Stomach (tissue), 8 donors: ENCODE measurements at regions not wholly inside any gene's neighbourhood (a gene's known extent, or its start where the extent isn't known, plus 50 kb on each side); places are given as distances from the start of the nearest gene placed in this dataset.

Experiments used
- DNase-seq, 2 donors: peaks; one replicate each; pipeline versions ENCODE4 v3.0.0 to v3.0.0-alpha.2; 2013 to 2019
- H3K27ac ChIP-seq, 5 donors: fragments of 200-600 bp in 4 of 5; sonication (generic) in 4 of 5; one replicate each; pipeline ENCODE4 v1.5.1; 2013 to 2019; ENCODE audit warnings: mild to moderate bottlenecking in 1 of 5, moderate library complexity in 1 of 5
- H3K27me3 ChIP-seq, 3 donors: fragments of 200-600 bp; sonication (generic); one replicate each; pipeline ENCODE4 v1.5.1; 2017 to 2019; ENCODE audit warnings: mixed run types in 1 of 3
- H3K36me3 ChIP-seq, 4 donors: fragments of 200-600 bp; sonication (generic); 1 replicate in 3 of 4; 2 replicates in 1 of 4; pipeline ENCODE4 v1.5.1; 2016 to 2019
- H3K4me1 ChIP-seq, 4 donors: fragments of 200-600 bp; sonication (generic); one replicate each; pipeline ENCODE4 v1.5.1; 2016 to 2019
- H3K4me3 ChIP-seq, 4 donors: fragments of 200-600 bp; sonication (generic) in 3 of 4; one replicate each; pipeline ENCODE4 v1.5.1; 2016 to 2019; ENCODE audit warnings: mild to moderate bottlenecking in 1 of 4
- H3K9me3 ChIP-seq, 4 donors: fragments of 200-600 bp; sonication (generic); one replicate each; pipeline ENCODE4 v1.5.1; 2016 to 2019
- EP300 ChIP-seq: sonication (generic); formaldehyde crosslinking; IDR thresholded peaks from one replicate; pipeline ENCODE4 v1.6.1; 2017; ENCODE audit warnings: antibody characterized with exemption
- POLR2A ChIP-seq, 4 donors: fragments of 450-650 bp; IDR thresholded peaks; one replicate each; pipeline ENCODE4 v1.6.1; 2016; ENCODE audit warnings: antibody characterized with exemption in 4 of 4, control low read depth in 2 of 4, mild to moderate bottlenecking in 1 of 4, moderate library complexity in 1 of 4
- POLR2AphosphoS5 ChIP-seq, 3 donors: sonication (generic); formaldehyde crosslinking; IDR thresholded peaks; one replicate each; pipeline ENCODE4 v1.6.1; 2016; ENCODE audit warnings: antibody characterized with exemption in 3 of 3
- WGBS, 5 donors: extraction: QIAGEN DNeasy Blood & Tissue Kit in 3 of 5; methylation state at CpG; one replicate each; pipeline versions ENCODE4 v1.1.5 to v1.1.7; 2013 to 2018; 5-methylcytosine and 5-hydroxymethylcytosine counted together
- intact Hi-C: fragments of 100-400 bp; cut with DNase I; formaldehyde crosslinking; loops from one replicate; pipeline ENCODE4 v1.15.1; 2023; ENCODE audit warnings: low total_unique reads
- TF ChIP-seq, protein P1 (sequence below), 7 experiments: fragments of 450-650 bp in 4 of 7; fragments of 200-600 bp in 3 of 7; sonication (generic) in 3 of 7; IDR thresholded peaks; one replicate each; pipeline ENCODE4 v1.5.1; 2016 to 2019; ENCODE audit warnings: antibody characterized with exemption in 7 of 7, control low read depth in 2 of 7, mild to moderate bottlenecking in 1 of 7
- donor health status: healthy with polysubstance abuse.
- donor health status: Bipolar disorder and iron deficiency.
- donor health status: healthy.

GRCh38 chr9:105083256-105083655 is 155.3 kb upstream of the ABCA1 start:
- intact Hi-C loops: no loop called here
- no peak overlapping the region for H3K27ac ChIP-seq
- peaks cover 0 to 4% (median 0%) of the 10 kb centered on the region in 4 donors for H3K4me1 ChIP-seq
- 41 to 61% (median 50%) methylated on average over 2 of the region's 2 CpGs for WGBS, 5 donors
- DNase-seq: no peak
- no peaks in the 10 kb centered on the region for H3K36me3 ChIP-seq
- no peak for TF ChIP-seq EP300
- TF ChIP-seq, protein P1, sequence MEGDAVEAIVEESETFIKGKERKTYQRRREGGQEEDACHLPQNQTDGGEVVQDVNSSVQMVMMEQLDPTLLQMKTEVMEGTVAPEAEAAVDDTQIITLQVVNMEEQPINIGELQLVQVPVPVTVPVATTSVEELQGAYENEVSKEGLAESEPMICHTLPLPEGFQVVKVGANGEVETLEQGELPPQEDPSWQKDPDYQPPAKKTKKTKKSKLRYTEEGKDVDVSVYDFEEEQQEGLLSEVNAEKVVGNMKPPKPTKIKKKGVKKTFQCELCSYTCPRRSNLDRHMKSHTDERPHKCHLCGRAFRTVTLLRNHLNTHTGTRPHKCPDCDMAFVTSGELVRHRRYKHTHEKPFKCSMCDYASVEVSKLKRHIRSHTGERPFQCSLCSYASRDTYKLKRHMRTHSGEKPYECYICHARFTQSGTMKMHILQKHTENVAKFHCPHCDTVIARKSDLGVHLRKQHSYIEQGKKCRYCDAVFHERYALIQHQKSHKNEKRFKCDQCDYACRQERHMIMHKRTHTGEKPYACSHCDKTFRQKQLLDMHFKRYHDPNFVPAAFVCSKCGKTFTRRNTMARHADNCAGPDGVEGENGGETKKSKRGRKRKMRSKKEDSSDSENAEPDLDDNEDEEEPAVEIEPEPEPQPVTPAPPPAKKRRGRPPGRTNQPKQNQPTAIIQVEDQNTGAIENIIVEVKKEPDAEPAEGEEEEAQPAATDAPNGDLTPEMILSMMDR (IDR thresholded peaks at IDR 0.05): no peak
- TF ChIP-seq POLR2A (IDR thresholded peaks at IDR 0.05): no peak
- TF ChIP-seq POLR2AphosphoS5 (IDR thresholded peaks at IDR 0.05): no peak
- no peak overlapping the region for H3K4me3 ChIP-seq
- no peaks in the 10 kb centered on the region for H3K9me3 ChIP-seq
- H3K27me3 ChIP-seq: no peaks in the 10 kb centered on the region

- H3K9me3 ChIP-seq: peaks cover 0 to 5% (median 2%) of the 10 kb centered on the region in 4 donors
- H3K36me3 ChIP-seq: no peaks in the 10 kb centered on the region
- H3K27me3 ChIP-seq: no peaks in the 10 kb centered on the region
- 34 to 62% (median 52%) methylated on average over 4 of the region's 4 CpGs for WGBS, 5 donors
- DNase-seq: no peak
- H3K4me3 ChIP-seq: no peak overlapping the region
- intact Hi-C loops: no loop called here
- no peak overlapping the region for H3K27ac ChIP-seq
- TF ChIP-seq, protein P1 (IDR thresholded peaks at IDR 0.05): no peak
- TF ChIP-seq EP300 (no peak), POLR2AphosphoS5 (IDR thresholded peaks at IDR 0.05) (no peak), POLR2A (IDR thresholded peaks at IDR 0.05) (no peak)
- H3K4me1 ChIP-seq: peaks cover 0 to 7% (median 0%) of the 10 kb centered on the region in 4 donors
Measured at GRCh38 chr9:105087910-105088898, 156.2 kb upstream of the SLC44A1 start.

DNA sequence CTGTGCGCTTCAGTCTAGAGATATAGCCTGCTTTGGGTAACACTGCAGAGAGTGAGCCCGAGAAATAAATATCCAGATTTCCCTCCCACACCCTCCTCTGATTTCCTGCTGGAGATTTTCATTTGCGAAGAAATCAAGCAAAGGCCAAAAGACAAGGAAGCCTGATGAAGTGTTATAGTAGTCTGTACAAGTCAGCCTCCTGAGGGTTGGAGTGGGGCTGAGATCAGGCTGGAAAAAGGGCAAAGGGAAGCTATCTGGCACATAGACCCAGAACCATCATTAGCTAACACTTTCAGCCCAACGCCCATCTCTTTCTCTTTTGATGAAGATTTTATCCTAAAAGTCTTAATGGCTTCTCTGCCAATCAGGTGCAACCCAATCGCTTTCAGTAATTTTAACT is 154.6 kb upstream of the SLC44A1 start:
- intact Hi-C loops: no loop called here
- H3K36me3 ChIP-seq: no peaks in the 10 kb centered on the region
- H3K27me3 ChIP-seq: no peaks in the 10 kb centered on the region
- peaks cover 0 to 5% (median 2%) of the 10 kb centered on the region in 4 donors for H3K9me3 ChIP-seq
- peaks cover 0 to 7% (median 0%) of the 10 kb centered on the region in 4 donors for H3K4me1 ChIP-seq
- no peak for TF ChIP-seq EP300
- TF ChIP-seq, protein P1 (IDR thresholded peaks at IDR 0.05): no peak
- no peak for TF ChIP-seq POLR2A (IDR thresholded peaks at IDR 0.05)
- TF ChIP-seq POLR2AphosphoS5 (IDR thresholded peaks at IDR 0.05): no peak
- 81 to 93% (median 91%) methylated on average over 5 of the region's 5 CpGs for WGBS, 5 donors
- DNase-seq: no peak
- H3K4me3 ChIP-seq: no peak overlapping the region
- no peak overlapping the region for H3K27ac ChIP-seq

GRCh38 chr9:105091004-105091640 is 153.3 kb upstream of the SLC44A1 start:
- 74 to 82% (median 82%) methylated on average over 4 of the region's 4 CpGs for WGBS, 5 donors
- H3K4me1 ChIP-seq: peaks cover 0 to 7% (median 0%) of the 10 kb centered on the region in 4 donors
- TF ChIP-seq POLR2A (IDR thresholded peaks at IDR 0.05) (no peak), EP300 (no peak), POLR2AphosphoS5 (IDR thresholded peaks at IDR 0.05) (no peak)
- TF ChIP-seq, protein P1 (IDR thresholded peaks at IDR 0.05): no peak
- intact Hi-C loops: no loop called here
- DNase-seq: no peak
- H3K36me3 ChIP-seq: no peaks in the 10 kb centered on the region
- H3K4me3 ChIP-seq: no peak overlapping the region
- no peaks in the 10 kb centered on the region for H3K27me3 ChIP-seq
- H3K9me3 ChIP-seq: peaks cover 0 to 5% (median 2%) of the 10 kb centered on the region in 4 donors
- no peak overlapping the region for H3K27ac ChIP-seq
